HepG2 (cell line): ENCODE measurements at regions not wholly inside any gene's neighbourhood (a gene's known extent, or its start where the extent isn't known, plus 50 kb on each side); places are given as distances from the start of the nearest gene placed in this dataset.

Experiments used
- EZH2 ChIP-seq: conservative IDR thresholded peaks from 2 replicates; pipeline ENCODE4 v1.6.1; 2012; ENCODE audit warnings: mild to moderate bottlenecking, low read depth, low read length, moderate library complexity
- MXI1 ChIP-seq: IDR thresholded peaks from 3 replicates; pipeline ENCODE4 v1.6.1; 2012; ENCODE audit warnings: low read depth, low read length, inconsistent platforms, borderline replicate concordance
- RAD21 ChIP-seq: fragments of 450-650 bp; formaldehyde crosslinking; IDR thresholded peaks from 2 replicates; pipeline ENCODE4 v1.5.0; 2020; ENCODE audit warnings: mild to moderate bottlenecking
- RNF2 ChIP-seq: fragments of 450-650 bp; conservative IDR thresholded peaks from 2 replicates; pipeline ENCODE4 v1.6.1; 2016; ENCODE audit warnings: low read depth
- SUZ12 ChIP-seq: fragments of 150-350 bp; IDR thresholded peaks from 2 replicates; pipeline ENCODE4 v1.6.1; 2014; ENCODE audit warnings: low read depth, low read length
- TCF7L2 ChIP-seq: IDR thresholded peaks from 2 replicates; pipeline ENCODE4 v1.6.1; 2011; ENCODE audit warnings: mild to moderate bottlenecking, low read depth, low read length, moderate library complexity
- ZBTB1 ChIP-seq: sonication (generic); formaldehyde crosslinking; IDR thresholded peaks from 2 replicates; pipeline ENCODE4 v1.4.0; 2020; ENCODE audit warnings: missing genetic modification reagents, borderline replicate concordance
- ZBTB8A ChIP-seq: sonication (generic); formaldehyde crosslinking; IDR thresholded peaks from 2 replicates; pipeline ENCODE4 v1.4.0; 2020; ENCODE audit warnings: mild to moderate bottlenecking, low read depth, missing genetic modification reagents, borderline replicate concordance
- ZNF224 ChIP-seq: sonication (generic); formaldehyde crosslinking; IDR thresholded peaks from 2 replicates; pipeline ENCODE4 v1.5.0; 2020; ENCODE audit warnings: mild to moderate bottlenecking, missing genetic modification reagents
- TF ChIP-seq, protein P1 (sequence below): sonication (generic); formaldehyde crosslinking; IDR thresholded peaks from 2 replicates; pipeline ENCODE4 v1.4.0; 2020; ENCODE audit warnings: missing genetic modification reagents
- TF ChIP-seq, protein P2 (sequence below): sonication (generic); formaldehyde crosslinking; IDR thresholded peaks from 2 replicates; pipeline ENCODE4 v1.5.0; 2020; ENCODE audit warnings: mild to moderate bottlenecking, missing genetic modification reagents, moderate library complexity

DNA sequence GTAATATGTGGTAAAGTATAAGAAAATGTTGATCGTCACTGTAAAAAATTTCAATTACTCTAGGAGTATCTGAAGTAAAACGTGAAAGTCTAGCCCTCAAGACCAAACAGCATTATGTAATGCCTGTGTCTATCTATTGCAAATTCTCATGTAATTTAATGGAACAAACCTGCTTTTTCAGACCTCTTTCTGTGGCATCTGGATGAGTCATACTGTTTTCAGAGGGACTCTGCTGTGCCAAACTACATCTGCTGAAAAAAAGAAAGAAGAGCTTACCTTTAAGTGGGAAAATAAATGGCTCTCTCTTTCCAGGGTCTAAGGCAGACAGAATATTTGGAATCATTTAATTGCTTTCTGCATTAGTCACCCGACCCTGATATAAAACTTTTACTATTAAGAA, 89.8 kb upstream of the ARMCX2 start:
- TF ChIP-seq TCF7L2 (no peak), ZBTB1 (CRISPR knock-in tag) (no peak), SUZ12 (no peak), ZNF224 (no peak), RAD21 (CRISPR knock-in tag) (no peak), ZBTB8A (CRISPR knock-in tag) (no peak), MXI1 (no peak), EZH2 (no peak), RNF2 (no peak)
- TF ChIP-seq, protein P1, sequence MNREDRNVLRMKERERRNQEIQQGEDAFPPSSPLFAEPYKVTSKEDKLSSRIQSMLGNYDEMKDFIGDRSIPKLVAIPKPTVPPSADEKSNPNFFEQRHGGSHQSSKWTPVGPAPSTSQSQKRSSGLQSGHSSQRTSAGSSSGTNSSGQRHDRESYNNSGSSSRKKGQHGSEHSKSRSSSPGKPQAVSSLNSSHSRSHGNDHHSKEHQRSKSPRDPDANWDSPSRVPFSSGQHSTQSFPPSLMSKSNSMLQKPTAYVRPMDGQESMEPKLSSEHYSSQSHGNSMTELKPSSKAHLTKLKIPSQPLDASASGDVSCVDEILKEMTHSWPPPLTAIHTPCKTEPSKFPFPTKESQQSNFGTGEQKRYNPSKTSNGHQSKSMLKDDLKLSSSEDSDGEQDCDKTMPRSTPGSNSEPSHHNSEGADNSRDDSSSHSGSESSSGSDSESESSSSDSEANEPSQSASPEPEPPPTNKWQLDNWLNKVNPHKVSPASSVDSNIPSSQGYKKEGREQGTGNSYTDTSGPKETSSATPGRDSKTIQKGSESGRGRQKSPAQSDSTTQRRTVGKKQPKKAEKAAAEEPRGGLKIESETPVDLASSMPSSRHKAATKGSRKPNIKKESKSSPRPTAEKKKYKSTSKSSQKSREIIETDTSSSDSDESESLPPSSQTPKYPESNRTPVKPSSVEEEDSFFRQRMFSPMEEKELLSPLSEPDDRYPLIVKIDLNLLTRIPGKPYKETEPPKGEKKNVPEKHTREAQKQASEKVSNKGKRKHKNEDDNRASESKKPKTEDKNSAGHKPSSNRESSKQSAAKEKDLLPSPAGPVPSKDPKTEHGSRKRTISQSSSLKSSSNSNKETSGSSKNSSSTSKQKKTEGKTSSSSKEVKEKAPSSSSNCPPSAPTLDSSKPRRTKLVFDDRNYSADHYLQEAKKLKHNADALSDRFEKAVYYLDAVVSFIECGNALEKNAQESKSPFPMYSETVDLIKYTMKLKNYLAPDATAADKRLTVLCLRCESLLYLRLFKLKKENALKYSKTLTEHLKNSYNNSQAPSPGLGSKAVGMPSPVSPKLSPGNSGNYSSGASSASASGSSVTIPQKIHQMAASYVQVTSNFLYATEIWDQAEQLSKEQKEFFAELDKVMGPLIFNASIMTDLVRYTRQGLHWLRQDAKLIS, result no peak
- TF ChIP-seq, protein P2, sequence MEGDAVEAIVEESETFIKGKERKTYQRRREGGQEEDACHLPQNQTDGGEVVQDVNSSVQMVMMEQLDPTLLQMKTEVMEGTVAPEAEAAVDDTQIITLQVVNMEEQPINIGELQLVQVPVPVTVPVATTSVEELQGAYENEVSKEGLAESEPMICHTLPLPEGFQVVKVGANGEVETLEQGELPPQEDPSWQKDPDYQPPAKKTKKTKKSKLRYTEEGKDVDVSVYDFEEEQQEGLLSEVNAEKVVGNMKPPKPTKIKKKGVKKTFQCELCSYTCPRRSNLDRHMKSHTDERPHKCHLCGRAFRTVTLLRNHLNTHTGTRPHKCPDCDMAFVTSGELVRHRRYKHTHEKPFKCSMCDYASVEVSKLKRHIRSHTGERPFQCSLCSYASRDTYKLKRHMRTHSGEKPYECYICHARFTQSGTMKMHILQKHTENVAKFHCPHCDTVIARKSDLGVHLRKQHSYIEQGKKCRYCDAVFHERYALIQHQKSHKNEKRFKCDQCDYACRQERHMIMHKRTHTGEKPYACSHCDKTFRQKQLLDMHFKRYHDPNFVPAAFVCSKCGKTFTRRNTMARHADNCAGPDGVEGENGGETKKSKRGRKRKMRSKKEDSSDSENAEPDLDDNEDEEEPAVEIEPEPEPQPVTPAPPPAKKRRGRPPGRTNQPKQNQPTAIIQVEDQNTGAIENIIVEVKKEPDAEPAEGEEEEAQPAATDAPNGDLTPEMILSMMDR, result no peak
